ENCODE measurements at regions not wholly inside any gene's neighbourhood (a gene's known extent, or its start where the extent isn't known, plus 50 kb on each side); places are given as distances from the start of the nearest gene placed in this dataset.

GRCh38 chr3:180142041-180142440 lies 105.3 kb upstream of the PEX5L start:
- no peak overlapping the region for H3K9ac ChIP-seq (ENCODE audit: insufficient read depth, low read depth, low read length)
- H3K4me3 ChIP-seq (replicated peaks in 1 of 3; ENCODE audit: insufficient read depth in 1 of 3, low read depth in 2 of 3, low read length in 3 of 3), result no peak overlapping the region
- H3K4me1 ChIP-seq (ENCODE audit: insufficient read depth, low read length), result no peaks in the 10 kb centered on the region
- no peak for DNase-seq (ENCODE audit: low spot score)
- intact Hi-C loops (cut with micrococcal nuclease; ENCODE audit: unreplicated experiment), result no loop called here
- no peak overlapping the region for H2AFZ ChIP-seq (ENCODE audit: low read length)
- no peaks in the 10 kb centered on the region for H3K9me3 ChIP-seq (ENCODE audit: low read length)
- no peaks in the 10 kb centered on the region for H4K20me1 ChIP-seq (ENCODE audit: insufficient read depth, low read length)
- TF ChIP-seq SP4 (CRISPR knock-in tag; IDR thresholded peaks at IDR 0.05), result no peak
- TF ChIP-seq MAFK (conservative IDR thresholded peaks at IDR 0.05 in 1 of 2, IDR thresholded peaks at IDR 0.05 in 1 of 2; ENCODE audit: low read length in 2 of 2), result 0 out of 4 replicates have a peak, but pooled peaks of 1 of the 2 experiments have one; percentile 14
- no peak for TF ChIP-seq HCFC1 (IDR thresholded peaks at IDR 0.05; ENCODE audit: low read depth, low read length)
- no peaks in the 10 kb centered on the region for H3K36me3 ChIP-seq (replicated peaks in 1 of 2; ENCODE audit: control insufficient read depth in 1 of 2, insufficient read depth in 2 of 2, low read length in 2 of 2)
- 2% methylated on average over 2 of the region's 2 CpGs for WGBS (ENCODE audit: low lambda C conversion rate)
- no peaks in the 10 kb centered on the region for H3K27me3 ChIP-seq (ENCODE audit: control insufficient read depth in 1 of 2, insufficient read depth in 2 of 2, low read length in 2 of 2)
- no TSS peak for BruUV-seq (replicated peaks)
- ChIA-PET CTCF (ENCODE audit: low intra/inter-chr PET ratio, low total read pairs) (no interaction called here), POLR2A (no interaction called here)
- H3K27ac ChIP-seq (ENCODE audit: extremely low read length, insufficient read depth, low read length), result no peak overlapping the region
- no peak for ATAC-seq
- no peak overlapping the region for H3K4me2 ChIP-seq (ENCODE audit: low read depth, low read length)
- H3K79me2 ChIP-seq (ENCODE audit: insufficient read depth, low read length), result no peaks in the 10 kb centered on the region
- in situ Hi-C loops (cut with HindIII; ENCODE audit: extremely low pct_ligation_motif_present, low pct_unique_long_range_greater_than_20kb), result no loop called here
- no peak for FAIRE-seq

- H4K20me1 ChIP-seq (ENCODE audit: insufficient read depth, low read length), result no peaks in the 10 kb centered on the region
- H3K4me2 ChIP-seq (ENCODE audit: low read depth, low read length), result no peak overlapping the region
- POLR2A ChIA-PET, result no interaction called here
- no peak overlapping the region for H3K27ac ChIP-seq (ENCODE audit: extremely low read length, insufficient read depth, low read length)
- no peaks in the 10 kb centered on the region for H3K27me3 ChIP-seq (ENCODE audit: control insufficient read depth in 1 of 2, insufficient read depth in 2 of 2, low read length in 2 of 2)
- no peaks in the 10 kb centered on the region for H3K4me1 ChIP-seq (ENCODE audit: insufficient read depth, low read length)
- no peak overlapping the region for H3K4me3 ChIP-seq (replicated peaks in 1 of 3; ENCODE audit: insufficient read depth in 1 of 3, low read depth in 2 of 3, low read length in 3 of 3)
- no peak overlapping the region for H2AFZ ChIP-seq (ENCODE audit: low read length)
- TF ChIP-seq ZNF18 (CRISPR knock-in tag; IDR thresholded peaks at IDR 0.05; ENCODE audit: insufficient replicate concordance), result no peak
- no peak for TF ChIP-seq SRY (CRISPR knock-in tag; IDR thresholded peaks at IDR 0.05)
- TF ChIP-seq IRF2 (CRISPR knock-in tag; IDR thresholded peaks at IDR 0.05), result no peak
- TF ChIP-seq HNRNPK (IDR thresholded peaks at IDR 0.05; ENCODE audit: low read depth, low read length, poor library complexity, severe bottlenecking), result peak; percentile 92
- no peak for TF ChIP-seq TFDP2 (CRISPR knock-in tag; IDR thresholded peaks at IDR 0.05)
- no peak for TF ChIP-seq SKIL (CRISPR knock-in tag; IDR thresholded peaks at IDR 0.05; ENCODE audit: borderline replicate concordance)
- no peak overlapping the region for H3K9ac ChIP-seq (ENCODE audit: insufficient read depth, low read depth, low read length)
- 28% methylated on average over 4 of the region's 4 CpGs for WGBS (ENCODE audit: low lambda C conversion rate)
- DNase-seq (ENCODE audit: low spot score) (no peak), ATAC-seq (no peak), FAIRE-seq (no peak)
- intact Hi-C loops (cut with micrococcal nuclease; ENCODE audit: unreplicated experiment), result no loop called here
- no TSS peak for BruUV-seq (replicated peaks)
- no peaks in the 10 kb centered on the region for H3K9me3 ChIP-seq (ENCODE audit: low read length)
- no peaks in the 10 kb centered on the region for H3K36me3 ChIP-seq (replicated peaks in 1 of 2; ENCODE audit: control insufficient read depth in 1 of 2, insufficient read depth in 2 of 2, low read length in 2 of 2)
- no peaks in the 10 kb centered on the region for H3K79me2 ChIP-seq (ENCODE audit: insufficient read depth, low read length)
- CTCF ChIA-PET (ENCODE audit: low intra/inter-chr PET ratio, low total read pairs), result no interaction called here
- in situ Hi-C loops (cut with HindIII; ENCODE audit: extremely low pct_ligation_motif_present, low pct_unique_long_range_greater_than_20kb), result no loop called here
Measured at GRCh38 chr3:180142472-180142871, 105.7 kb upstream of the PEX5L start.
